ENCODE measurements at regions not wholly inside any gene's neighbourhood (a gene's known extent, or its start where the extent isn't known, plus 50 kb on each side); places are given as distances from the start of the nearest gene placed in this dataset.

- H3K27ac Mint-ChIP-seq (ENCODE audit: unreplicated experiment): no peak overlapping the region
- no peak overlapping the region for H3K4me3 Mint-ChIP-seq (ENCODE audit: low read depth, unreplicated experiment)
- no peak for TF ChIP-seq CTCF (IDR thresholded peaks at IDR 0.05; ENCODE audit: unreplicated experiment)
- H3K9me3 Mint-ChIP-seq (ENCODE audit: low read depth, unreplicated experiment): no peaks in the 10 kb centered on the region
- CTCF ChIA-PET: interaction anchor here (0.7 to 2.5 kb wide), 2 partner anchors 58 to 188 kb away, joined by 3 to 5 read pairs; no protein-coding TSS in a partner anchor
- no peaks in the 10 kb centered on the region for H3K36me3 Mint-ChIP-seq (ENCODE audit: insufficient read depth, unreplicated experiment)
- peaks cover 37% of the 10 kb centered on the region for H3K4me1 Mint-ChIP-seq (ENCODE audit: low read depth, unreplicated experiment)
- intact Hi-C loops (cut with micrococcal nuclease; ENCODE audit: unreplicated experiment): no loop called here
- DNase-seq: no peak
- BruUV-seq (replicated peaks): no TSS peak
- H3K27me3 Mint-ChIP-seq (ENCODE audit: unreplicated experiment): peaks cover under 1% of the 10 kb centered on the region
These were observed 111.7 kb upstream of the PTPN1 start for GRCh38 chr20:50398471-50398820.

GRCh38 chr20:50398821-50399554 is 111.2 kb upstream of the PTPN1 start:
- Mint-ChIP-seq H3K27ac (ENCODE audit: unreplicated experiment) (no peak overlapping the region), H3K9me3 (ENCODE audit: low read depth, unreplicated experiment) (no peaks in the 10 kb centered on the region), H3K4me3 (ENCODE audit: low read depth, unreplicated experiment) (no peak overlapping the region), H3K4me1 (ENCODE audit: low read depth, unreplicated experiment) (peaks cover 41% of the 10 kb centered on the region), H3K27me3 (ENCODE audit: unreplicated experiment) (peaks cover 6% of the 10 kb centered on the region), H3K36me3 (ENCODE audit: insufficient read depth, unreplicated experiment) (no peaks in the 10 kb centered on the region)
- TF ChIP-seq CTCF (IDR thresholded peaks at IDR 0.05; ENCODE audit: unreplicated experiment): no peak
- no peak for DNase-seq
- CTCF ChIA-PET: interaction anchor here (0.7 to 2.5 kb wide), 3 partner anchors 24 to 188 kb away, joined by 3 to 5 read pairs (median 3); no protein-coding TSS in a partner anchor
- BruUV-seq (replicated peaks): no TSS peak
- intact Hi-C loops (cut with micrococcal nuclease; ENCODE audit: unreplicated experiment): no loop called here

- CTCF ChIA-PET: interaction anchor here (1.0 to 2.5 kb wide), 4 partner anchors 15 to 57 kb away, joined by 3 to 5 read pairs (median 4); no protein-coding TSS in a partner anchor
- H3K4me1 Mint-ChIP-seq (ENCODE audit: low read depth, unreplicated experiment): peaks cover 45% of the 10 kb centered on the region
- intact Hi-C loops (cut with micrococcal nuclease; ENCODE audit: unreplicated experiment): no loop called here
- H3K27me3 Mint-ChIP-seq (ENCODE audit: unreplicated experiment): peaks cover 11% of the 10 kb centered on the region
- H3K4me3 Mint-ChIP-seq (ENCODE audit: low read depth, unreplicated experiment): no peak overlapping the region
- no peak for DNase-seq
- BruUV-seq (replicated peaks): no TSS peak
- no peaks in the 10 kb centered on the region for H3K36me3 Mint-ChIP-seq (ENCODE audit: insufficient read depth, unreplicated experiment)
- no peak overlapping the region for H3K27ac Mint-ChIP-seq (ENCODE audit: unreplicated experiment)
- no peak for TF ChIP-seq CTCF (IDR thresholded peaks at IDR 0.05; ENCODE audit: unreplicated experiment)
- H3K9me3 Mint-ChIP-seq (ENCODE audit: low read depth, unreplicated experiment): no peaks in the 10 kb centered on the region
These were observed 110.6 kb upstream of the PTPN1 start for GRCh38 chr20:50399555-50399916.

GRCh38 chr20:50399917-50400704 is 110.1 kb upstream of the PTPN1 start:
- intact Hi-C loops (cut with micrococcal nuclease; ENCODE audit: unreplicated experiment): loop anchor here (5.0 kb wide), 1 partner anchor 62 kb away; no protein-coding TSS in a partner anchor
- CTCF ChIA-PET: interaction anchor here (0.5 to 2.5 kb wide), 7 partner anchors 15 to 132 kb away, joined by 3 to 5 read pairs (median 3); no protein-coding TSS in a partner anchor
- peak overlapping the region; percentile 1 for H3K27ac Mint-ChIP-seq (ENCODE audit: unreplicated experiment)
- peak; percentile 36 for TF ChIP-seq CTCF (IDR thresholded peaks at IDR 0.05; ENCODE audit: unreplicated experiment)
- H3K36me3 Mint-ChIP-seq (ENCODE audit: insufficient read depth, unreplicated experiment): no peaks in the 10 kb centered on the region
- no peak overlapping the region for H3K4me3 Mint-ChIP-seq (ENCODE audit: low read depth, unreplicated experiment)
- peaks cover 17% of the 10 kb centered on the region for H3K27me3 Mint-ChIP-seq (ENCODE audit: unreplicated experiment)
- H3K4me1 Mint-ChIP-seq (ENCODE audit: low read depth, unreplicated experiment): peaks cover 40% of the 10 kb centered on the region
- H3K9me3 Mint-ChIP-seq (ENCODE audit: low read depth, unreplicated experiment): no peaks in the 10 kb centered on the region
- BruUV-seq (replicated peaks): no TSS peak
- peak; percentile 61 for DNase-seq
